Common myeloid progenitor, CD34-positive (primary cell): ENCODE measurements at regions not wholly inside any gene's neighbourhood (a gene's known extent, or its start where the extent isn't known, plus 50 kb on each side); places are given as distances from the start of the nearest gene placed in this dataset.

Source experiments
- CTCF ChIA-PET: fragments of 350-600 bp; sonication (Branson Sonifier 250); formaldehyde crosslinking; loops from one replicate; lab custom pipeline; 2021; ENCODE audit warnings: antibody characterized with exemption; lab: Charles Lee
- POLR2A ChIA-PET: fragments of 350-600 bp; sonication (Branson Sonifier 250); formaldehyde crosslinking; loops from one replicate; lab custom pipeline; 2021; ENCODE audit warnings: antibody characterized with exemption; lab: Charles Lee
- DNase-seq, 3 donors: peaks; one replicate each; pipeline versions ENCODE4 v3.0.0 to v3.0.0-alpha.2; 2013
- H3K27ac ChIP-seq, 2 experiments: 1 replicate in 1 of 2; 2 replicates in 1 of 2; pipeline ENCODE4 v1.7.0; 2013; ENCODE audit warnings: inconsistent platforms in 2 of 2, low read length in 2 of 2, mild to moderate bottlenecking in 2 of 2, low read depth in 1 of 2, moderate library complexity in 1 of 2; ENCODE audit not compliant: severe bottlenecking in 2 of 2, insufficient read depth in 1 of 2, poor library complexity in 1 of 2
- H3K27me3 ChIP-seq, 5 experiments: replicated peaks in 2 of 5; 1 replicate in 3 of 5; 2 replicates in 2 of 5; pipeline versions ENCODE4 v1.6.1 to v1.7.0; 2013; ENCODE audit warnings: low read length in 4 of 5, mild to moderate bottlenecking in 2 of 5, moderate library complexity in 2 of 5, inconsistent platforms in 1 of 5; ENCODE audit not compliant: insufficient read depth in 5 of 5, control insufficient read depth in 4 of 5
- H3K36me3 ChIP-seq, 4 experiments: 1 replicate in 2 of 4; 2 replicates in 2 of 4; pipeline versions ENCODE4 v1.6.1 to v1.7.0; 2013; ENCODE audit warnings: low read length in 3 of 4, control low read depth in 1 of 4, mild to moderate bottlenecking in 1 of 4; ENCODE audit not compliant: control insufficient read depth in 4 of 4, insufficient read depth in 4 of 4
- H3K4me1 ChIP-seq, 4 experiments: 1 replicate in 3 of 4; 2 replicates in 1 of 4; pipeline versions ENCODE4 v1.6.1 to v1.7.1; 2013; ENCODE audit warnings: low read length in 3 of 4, mild to moderate bottlenecking in 3 of 4, control low read depth in 1 of 4, inconsistent platforms in 1 of 4, moderate library complexity in 1 of 4; ENCODE audit not compliant: control insufficient read depth in 4 of 4, insufficient read depth in 4 of 4; ENCODE audit errors: control extremely low read depth in 1 of 4
- H3K4me3 ChIP-seq, 7 experiments: 1 replicate in 4 of 7; 2 replicates in 3 of 7; pipeline versions ENCODE4 v1.5.1 to v1.7.0; 2013; ENCODE audit warnings: mild to moderate bottlenecking in 7 of 7, low read length in 6 of 7, moderate library complexity in 6 of 7, inconsistent platforms in 2 of 7, low read depth in 2 of 7, control low read depth in 1 of 7; ENCODE audit not compliant: insufficient read depth in 4 of 7, control insufficient read depth in 1 of 7; ENCODE audit errors: extremely low read depth in 1 of 7
- H3K9me3 ChIP-seq, 5 experiments: 1 replicate in 4 of 5; 2 replicates in 1 of 5; pipeline versions ENCODE4 v1.6.1 to v1.7.1; 2013; ENCODE audit warnings: low read length in 4 of 5, mild to moderate bottlenecking in 2 of 5, inconsistent platforms in 1 of 5, low read depth in 1 of 5, moderate library complexity in 1 of 5; ENCODE audit not compliant: control insufficient read depth in 4 of 5, insufficient read depth in 2 of 5; ENCODE audit errors: control extremely low read depth in 1 of 5
- WGBS: methylation state at CpG from one replicate; pipeline ENCODE4 v1.1.5; 2013; ENCODE audit not compliant: insufficient coverage; 5-methylcytosine and 5-hydroxymethylcytosine counted together

DNA sequence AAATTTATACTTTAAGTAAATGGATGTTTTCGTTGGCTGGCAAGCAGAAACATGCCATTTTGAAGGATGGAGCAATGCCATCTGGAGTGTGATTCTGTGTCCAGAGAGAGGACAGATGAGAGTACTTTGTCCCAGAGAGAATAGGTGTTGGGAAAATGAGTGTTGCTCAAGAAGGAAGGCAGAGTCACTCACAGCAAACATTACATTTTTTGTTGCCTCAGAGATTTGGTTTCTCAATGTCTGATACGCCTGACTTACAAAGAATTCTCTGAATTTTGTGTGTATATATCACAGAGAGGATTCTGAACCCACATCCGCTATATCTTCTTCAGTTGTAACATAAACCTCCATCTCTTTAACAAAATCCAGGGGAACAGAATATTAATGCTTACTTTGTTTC lies 102.8 kb upstream of the PCDH18 start:
- no peak for DNase-seq
- ChIA-PET POLR2A (no interaction called here), CTCF (no interaction called here)
- H3K27ac ChIP-seq: no peak overlapping the region
- no peaks in the 10 kb centered on the region for H3K36me3 ChIP-seq
- no peaks in the 10 kb centered on the region for H3K4me1 ChIP-seq
- WGBS: 91% methylated on average over 1 of the region's 3 CpGs
- no peaks in the 10 kb centered on the region for H3K27me3 ChIP-seq
- H3K9me3 ChIP-seq: no peaks in the 10 kb centered on the region
- no peak overlapping the region for H3K4me3 ChIP-seq

DNA sequence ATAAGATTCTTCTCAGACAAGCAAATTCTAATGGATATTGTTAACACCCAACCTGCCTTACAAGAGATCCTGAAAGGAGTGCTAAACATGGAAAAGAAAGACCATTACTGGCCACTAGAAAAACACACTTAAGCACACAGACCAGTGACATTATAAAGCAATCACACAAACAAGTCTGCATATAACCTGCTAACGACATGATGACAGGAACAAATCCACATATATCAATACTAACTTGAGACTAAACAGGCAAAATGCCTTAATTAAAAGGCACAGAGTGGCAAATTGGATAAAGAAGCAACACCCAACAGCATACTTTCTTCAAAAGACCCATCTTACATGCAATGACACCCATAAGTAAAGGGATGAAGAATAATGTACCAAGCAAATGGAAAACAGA lies 100.5 kb upstream of the PCDH18 start:
- Histone ChIP-seq H3K4me1 (no peaks in the 10 kb centered on the region), H3K27ac (no peak overlapping the region), H3K27me3 (no peaks in the 10 kb centered on the region), H3K4me3 (no peak overlapping the region), H3K9me3 (no peaks in the 10 kb centered on the region), H3K36me3 (no peaks in the 10 kb centered on the region)
- ChIA-PET CTCF (no interaction called here), POLR2A (no interaction called here)
- WGBS: 90% methylated on average over 1 of the region's 1 CpG
- DNase-seq: no peak

DNA sequence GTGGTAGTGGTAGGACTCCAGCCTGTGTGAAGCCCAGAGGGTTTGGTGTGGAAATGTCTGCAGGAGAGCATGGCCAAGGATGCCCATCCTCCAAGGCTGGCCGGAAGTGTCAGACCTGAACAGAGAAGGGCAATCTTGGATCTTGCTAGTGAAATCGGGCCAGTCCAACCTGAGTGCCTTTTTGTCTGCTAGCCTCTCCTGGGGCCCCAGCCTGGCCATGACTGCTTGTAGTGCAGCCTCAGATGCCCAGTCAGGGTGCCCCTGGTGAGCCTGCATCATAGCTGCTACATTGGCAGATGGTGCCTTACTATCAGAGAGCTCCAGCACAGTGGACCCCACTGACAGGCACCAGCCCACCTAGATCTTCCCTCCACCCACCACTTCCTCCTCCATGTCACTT lies 99.3 kb upstream of the PCDH18 start:
- ChIA-PET POLR2A (no interaction called here), CTCF (no interaction called here)
- no peaks in the 10 kb centered on the region for H3K27me3 ChIP-seq
- no peaks in the 10 kb centered on the region for H3K9me3 ChIP-seq
- H3K4me3 ChIP-seq: no peak overlapping the region
- no peak for DNase-seq
- no peaks in the 10 kb centered on the region for H3K36me3 ChIP-seq
- 92% methylated on average over 2 of the region's 2 CpGs for WGBS
- H3K4me1 ChIP-seq: no peaks in the 10 kb centered on the region
- no peak overlapping the region for H3K27ac ChIP-seq

DNA sequence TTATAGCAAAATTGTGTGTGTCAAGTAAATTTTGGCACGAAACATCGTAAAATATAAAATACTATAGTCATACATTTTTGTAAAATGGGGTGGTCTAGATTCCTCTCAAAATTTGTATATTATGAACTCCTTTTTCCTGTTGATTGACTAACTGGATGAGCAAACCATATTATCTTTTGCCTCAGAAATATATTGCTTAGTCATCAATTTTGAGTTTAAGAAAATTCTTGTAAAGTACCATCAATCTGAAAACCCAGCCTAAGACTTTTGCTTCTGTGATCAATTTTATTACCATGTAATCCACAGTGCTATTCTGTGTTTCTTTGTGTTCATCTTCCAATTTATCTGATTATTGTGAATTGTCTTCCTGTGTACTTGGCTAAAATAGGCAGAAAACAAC lies 98.0 kb upstream of the PCDH18 start:
- H3K36me3 ChIP-seq: no peaks in the 10 kb centered on the region

DNA sequence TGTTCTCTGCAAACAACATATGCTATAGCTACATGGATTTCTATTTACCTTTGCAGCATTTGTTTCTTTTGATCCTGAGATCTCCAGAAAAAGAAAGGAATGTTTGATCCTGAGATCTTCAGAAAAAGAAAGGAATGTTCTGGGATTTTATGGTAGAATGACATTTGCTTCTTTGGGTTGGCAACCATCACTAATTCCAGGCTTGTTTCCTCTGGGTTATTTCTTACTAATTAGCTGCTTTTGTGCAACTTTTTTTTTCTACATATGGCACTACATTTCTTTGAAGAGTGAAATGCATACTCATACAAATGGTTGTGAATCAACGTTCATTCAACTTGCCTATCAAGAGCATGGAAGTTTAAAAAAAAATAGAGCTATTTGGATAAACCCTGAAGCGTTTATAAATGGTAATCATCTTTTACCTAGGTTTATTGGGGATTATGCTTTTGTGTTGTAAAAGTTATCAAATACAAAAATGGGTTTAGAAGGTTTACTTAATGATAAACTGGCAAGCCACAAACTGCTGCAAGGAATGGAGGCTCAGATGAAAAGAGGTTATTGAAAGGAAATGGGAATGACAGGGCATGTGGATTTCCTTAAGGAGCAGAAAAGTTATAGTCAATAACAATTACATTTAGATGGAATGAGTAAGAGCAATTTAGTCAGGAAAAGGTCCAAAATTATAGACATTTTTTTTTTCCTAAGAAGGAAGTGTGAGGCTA lies 95.6 kb upstream of the PCDH18 start:
- no peak overlapping the region for H3K27ac ChIP-seq
- DNase-seq: no peak
- no peaks in the 10 kb centered on the region for H3K4me1 ChIP-seq
- POLR2A ChIA-PET: no interaction called here
- H3K9me3 ChIP-seq: no peaks in the 10 kb centered on the region
- H3K27me3 ChIP-seq: no peaks in the 10 kb centered on the region
- no peaks in the 10 kb centered on the region for H3K36me3 ChIP-seq
- H3K4me3 ChIP-seq: no peak overlapping the region
- CTCF ChIA-PET: interaction anchor here (1.3 kb wide), 1 partner anchor 19 kb away, joined by 4 read pairs; no protein-coding TSS in a partner anchor
- WGBS: 100% methylated on average over 1 of the region's 2 CpGs

More for the DNA sequence above, 98.0 kb upstream of the PCDH18 start:
- no peak overlapping the region for H3K4me3 ChIP-seq
- POLR2A ChIA-PET: no interaction called here
- H3K27me3 ChIP-seq: no peaks in the 10 kb centered on the region
- no CpG with 5 or more reads among the region's 2 CpGs for WGBS
- CTCF ChIA-PET: no interaction called here
- no peak for DNase-seq
- no peaks in the 10 kb centered on the region for H3K9me3 ChIP-seq
- H3K4me1 ChIP-seq: no peaks in the 10 kb centered on the region
- H3K27ac ChIP-seq: no peak overlapping the region

DNA sequence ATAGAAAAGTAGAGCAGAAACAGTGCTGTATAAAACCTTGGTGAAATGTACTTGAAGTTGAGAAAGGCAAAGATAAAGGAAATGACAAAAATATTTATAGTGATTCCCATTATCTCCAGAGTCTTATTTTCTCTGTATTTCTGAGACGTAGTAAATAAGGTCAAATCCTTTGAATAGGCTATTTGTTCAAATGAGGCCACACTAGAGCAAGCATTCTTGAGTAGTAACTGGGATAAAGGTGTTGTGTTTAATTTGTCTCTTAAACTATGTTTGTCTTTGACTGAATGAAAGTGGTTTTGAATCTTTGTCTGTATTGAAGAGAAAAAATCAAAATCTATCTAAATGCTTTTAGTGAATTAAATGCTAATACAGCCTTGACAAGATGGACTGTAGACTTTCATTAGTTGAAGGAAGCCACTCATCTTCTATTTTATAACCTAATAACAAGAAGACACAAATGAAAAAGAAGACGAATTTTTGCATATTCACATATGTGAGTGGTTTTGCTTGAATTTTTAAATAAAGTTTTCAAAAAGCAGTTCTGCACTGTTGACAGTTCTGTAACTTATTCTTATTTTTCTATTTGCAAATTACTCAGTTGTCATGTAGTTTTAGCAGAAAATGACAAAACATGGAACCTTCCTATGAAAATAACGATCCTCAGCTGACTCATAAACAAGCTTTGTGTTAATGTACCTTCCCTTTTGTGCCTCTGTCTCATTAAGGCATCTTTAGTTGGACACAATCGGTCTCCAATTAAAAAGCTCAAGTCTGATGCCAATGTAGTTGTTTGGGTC lies 94.8 kb upstream of the PCDH18 start:
- WGBS: 100% methylated on average over 2 of the region's 4 CpGs
- DNase-seq: no peak
- CTCF ChIA-PET: interaction anchor here (1.3 kb wide), 1 partner anchor 20 kb away, joined by 4 read pairs; no protein-coding TSS in a partner anchor

DNA sequence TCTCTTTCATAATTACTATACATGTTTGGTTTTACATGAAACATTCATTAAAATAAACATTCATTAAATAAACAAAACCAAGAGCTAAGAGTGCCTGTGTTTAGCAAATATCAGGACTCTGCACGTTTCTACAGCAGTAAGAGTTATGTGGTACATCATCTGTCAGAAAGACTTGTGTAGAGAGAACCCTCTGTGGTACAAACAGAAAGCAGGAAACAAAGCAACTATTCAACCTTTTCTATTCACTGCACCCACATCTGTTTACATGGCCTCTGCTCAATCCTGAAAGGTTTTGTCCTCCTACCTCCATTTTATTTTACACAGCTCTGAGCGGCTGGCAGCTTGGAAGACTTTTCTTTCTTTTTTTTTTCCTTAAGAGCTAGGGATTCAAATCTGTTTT lies 90.7 kb upstream of the PCDH18 start:
- Histone ChIP-seq H3K27me3 (no peaks in the 10 kb centered on the region), H3K4me1 (no peaks in the 10 kb centered on the region), H3K27ac (no peak overlapping the region), H3K4me3 (no peak overlapping the region), H3K9me3 (no peaks in the 10 kb centered on the region), H3K36me3 (no peaks in the 10 kb centered on the region)
- ChIA-PET POLR2A (no interaction called here), CTCF (interaction anchor here (0.9 kb wide), 1 partner anchor 52 kb away, joined by 3 read pairs; no protein-coding TSS in a partner anchor)
- no peak for DNase-seq
- WGBS: 50% methylated on average over 1 of the region's 2 CpGs

More for the DNA sequence above, 94.8 kb upstream of the PCDH18 start:
- Histone ChIP-seq H3K4me1 (no peaks in the 10 kb centered on the region), H3K36me3 (no peaks in the 10 kb centered on the region), H3K9me3 (no peaks in the 10 kb centered on the region), H3K4me3 (no peak overlapping the region), H3K27ac (no peak overlapping the region), H3K27me3 (no peaks in the 10 kb centered on the region)
- POLR2A ChIA-PET: no interaction called here
